ENCODE measurements at regions not wholly inside any gene's neighbourhood (a gene's known extent, or its start where the extent isn't known, plus 50 kb on each side); places are given as distances from the start of the nearest gene placed in this dataset.

- TF ChIP-seq CTCF (IDR thresholded peaks at IDR 0.05) (no peak), POLR2A (IDR thresholded peaks at IDR 0.05; ENCODE audit: low read length) (no peak), NPAS2 (CRISPR knock-in tag; IDR thresholded peaks at IDR 0.05; ENCODE audit: borderline replicate concordance) (no peak), KDM5A (IDR thresholded peaks at IDR 0.05) (no peak), JUNB (IDR thresholded peaks at IDR 0.05) (no peak)
Observed at GRCh38 chr9:135255841-135256580, 168.5 kb downstream of the OLFM1 start.

Data from A549 (cell line).